ENCODE measurements at regions not wholly inside any gene's neighbourhood (a gene's known extent, or its start where the extent isn't known, plus 50 kb on each side); places are given as distances from the start of the nearest gene placed in this dataset.

- ATAC-seq (ENCODE audit: low FRiP score) (no peak), DNase-seq (ENCODE audit: low spot score) (no peak)
- TF ChIP-seq CTCF (IDR thresholded peaks at IDR 0.05) = no peak
Measured at GRCh38 chr13:103351035-103351828, 285.0 kb upstream of the SLC10A2 start.

- no peak for DNase-seq (ENCODE audit: low spot score)
- ATAC-seq (ENCODE audit: low FRiP score) = no peak
- TF ChIP-seq CTCF (IDR thresholded peaks at IDR 0.05) = no peak
Measured at GRCh38 chr13:103350147-103350546, 283.9 kb upstream of the SLC10A2 start.

- no peak for TF ChIP-seq CTCF (IDR thresholded peaks at IDR 0.05)
- no peak for ATAC-seq (ENCODE audit: low FRiP score)
- DNase-seq (ENCODE audit: low spot score) = no peak
Measured at GRCh38 chr13:103349211-103349980, 283.2 kb upstream of the SLC10A2 start.

- DNase-seq (ENCODE audit: low spot score) = no peak
Measured at GRCh38 chr13:103335241-103335640, 269.0 kb upstream of the SLC10A2 start.

GRCh38 chr13:103331924-103332323, 265.7 kb upstream of the SLC10A2 start:
- TF ChIP-seq CTCF (IDR thresholded peaks at IDR 0.05) = no peak
- ATAC-seq (ENCODE audit: low FRiP score) = no peak
- DNase-seq (ENCODE audit: low spot score) = no peak

More at GRCh38 chr13:103335241-103335640, 269.0 kb upstream of the SLC10A2 start:
- TF ChIP-seq CTCF (IDR thresholded peaks at IDR 0.05) = no peak
- ATAC-seq (ENCODE audit: low FRiP score) = no peak

GRCh38 chr13:103328899-103329298, 262.7 kb upstream of the SLC10A2 start:
- ATAC-seq (ENCODE audit: low FRiP score) (no peak), DNase-seq (ENCODE audit: low spot score) (no peak)
- TF ChIP-seq CTCF (IDR thresholded peaks at IDR 0.05) = no peak

Measured in omental fat pad (tissue), 3 donors.